ENCODE measurements at regions not wholly inside any gene's neighbourhood (a gene's known extent, or its start where the extent isn't known, plus 50 kb on each side); places are given as distances from the start of the nearest gene placed in this dataset.

- no peak for DNase-seq
These were observed 290.4 kb upstream of the POU3F3 start for GRCh38 chr2:104563398-104563996.

- no peak for DNase-seq
These were observed 285.7 kb upstream of the POU3F3 start for GRCh38 chr2:104568247-104568646.

- no peak for DNase-seq
These were observed 283.7 kb upstream of the POU3F3 start for GRCh38 chr2:104570259-104570658.

GRCh38 chr2:104572834-104573233 lies 281.1 kb upstream of the POU3F3 start:
- peak; percentile 92 to 94 for DNase-seq

- no peak for DNase-seq
These were observed 279.5 kb upstream of the POU3F3 start for GRCh38 chr2:104574367-104574766.

GRCh38 chr2:104577143-104577542 lies 276.8 kb upstream of the POU3F3 start:
- no peak for DNase-seq

GRCh38 chr2:104582471-104582870 lies 271.4 kb upstream of the POU3F3 start:
- no peak for DNase-seq

- no peak for DNase-seq
These were observed 270.1 kb upstream of the POU3F3 start for GRCh38 chr2:104583811-104584210.

GRCh38 chr2:104584393-104584792 lies 269.5 kb upstream of the POU3F3 start:
- DNase-seq = no peak

GRCh38 chr2:104595576-104595975 lies 258.3 kb upstream of the POU3F3 start:
- DNase-seq = no peak

- no peak for DNase-seq
These were observed 256.0 kb upstream of the POU3F3 start for GRCh38 chr2:104597942-104598341.

GRCh38 chr2:104598636-104599035 lies 255.3 kb upstream of the POU3F3 start:
- no peak for DNase-seq

GRCh38 chr2:104599787-104600510 lies 254.0 kb upstream of the POU3F3 start:
- peak; percentile 84 to 86 for DNase-seq

GRCh38 chr2:104606056-104606455 lies 247.9 kb upstream of the POU3F3 start:
- DNase-seq = no peak

GRCh38 chr2:104616856-104617255 lies 237.1 kb upstream of the POU3F3 start:
- no peak for DNase-seq

GRCh38 chr2:104620801-104621200 lies 233.1 kb upstream of the POU3F3 start:
- DNase-seq = peak; percentile 25 to 27

- DNase-seq = no peak
These were observed 218.3 kb upstream of the POU3F3 start for GRCh38 chr2:104635608-104636007.

GRCh38 chr2:104638190-104638858 lies 215.6 kb upstream of the POU3F3 start:
- no peak for DNase-seq

GRCh38 chr2:104638859-104639202 lies 215.1 kb upstream of the POU3F3 start:
- DNase-seq = no peak

- no peak for DNase-seq
These were observed 212.1 kb upstream of the POU3F3 start for GRCh38 chr2:104641786-104642185.

- DNase-seq = no peak
These were observed 205.5 kb upstream of the POU3F3 start for GRCh38 chr2:104648376-104648775.

- DNase-seq = no peak
These were observed 204.0 kb upstream of the POU3F3 start for GRCh38 chr2:104649866-104650265.

GRCh38 chr2:104650405-104650996 lies 203.4 kb upstream of the POU3F3 start:
- DNase-seq = no peak

GRCh38 chr2:104654811-104655210 lies 199.1 kb upstream of the POU3F3 start:
- no peak for DNase-seq

Data from AML-193 (cell line).